NB4 (cell line): ENCODE measurements at regions not wholly inside any gene's neighbourhood (a gene's known extent, or its start where the extent isn't known, plus 50 kb on each side); places are given as distances from the start of the nearest gene placed in this dataset.

Experiments
- CTCF ChIP-seq: IDR thresholded peaks from one replicate; pipeline ENCODE4 v1.5.1; 2012; ENCODE audit warnings: low read depth, low read length
- MYC ChIP-seq: IDR thresholded peaks from 2 replicates; pipeline ENCODE4 v1.6.1; 2011; ENCODE audit warnings: low read depth, low read length
- POLR2A ChIP-seq: IDR thresholded peaks from 2 replicates; pipeline ENCODE4 v1.6.1; 2011; ENCODE audit warnings: mild to moderate bottlenecking; ENCODE audit not compliant: insufficient read length; ENCODE audit errors: extremely low read depth
- TF ChIP-seq, protein P1 (sequence below): IDR thresholded peaks from 2 replicates; pipeline ENCODE4 v1.6.1; 2011; ENCODE audit warnings: low read depth, low read length

DNA sequence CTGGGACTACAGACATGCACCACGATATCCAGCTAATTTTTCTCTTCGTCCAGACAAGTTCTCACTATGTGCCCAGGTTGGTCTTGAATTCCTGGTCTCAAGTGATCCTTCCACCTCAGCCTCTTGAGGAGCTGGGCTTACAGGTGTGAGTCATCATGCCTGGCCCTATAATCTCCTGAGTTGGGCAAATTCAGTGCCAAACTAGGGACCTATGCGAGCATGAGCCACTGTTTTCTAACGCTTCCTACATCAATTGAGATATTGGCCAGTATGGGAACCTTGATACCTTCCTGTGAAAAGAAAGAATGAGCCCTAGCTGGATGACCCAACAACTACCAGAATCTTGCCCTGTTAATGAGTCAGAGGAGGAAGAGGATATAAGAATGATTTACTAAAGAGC, 585.2 kb downstream of the C12orf50 start:
- TF ChIP-seq CTCF = no peak
- no peak for TF ChIP-seq POLR2A
- TF ChIP-seq, protein P1, sequence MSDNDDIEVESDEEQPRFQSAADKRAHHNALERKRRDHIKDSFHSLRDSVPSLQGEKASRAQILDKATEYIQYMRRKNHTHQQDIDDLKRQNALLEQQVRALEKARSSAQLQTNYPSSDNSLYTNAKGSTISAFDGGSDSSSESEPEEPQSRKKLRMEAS = no peak
- TF ChIP-seq MYC = no peak
